HepG2 (cell line): ENCODE measurements at regions not wholly inside any gene's neighbourhood (a gene's known extent, or its start where the extent isn't known, plus 50 kb on each side); places are given as distances from the start of the nearest gene placed in this dataset.

Experiments used
- CCDC6 ChIP-seq: sonication (generic); formaldehyde crosslinking; IDR thresholded peaks from 2 replicates; pipeline ENCODE4 v1.8.1; 2022; ENCODE audit warnings: mild to moderate bottlenecking, missing genetic modification reagents, moderate library complexity
- CENPX ChIP-seq: sonication (generic); formaldehyde crosslinking; IDR thresholded peaks from 2 replicates; pipeline ENCODE4 v1.9.0; 2021; ENCODE audit warnings: mild to moderate bottlenecking, missing genetic modification reagents, moderate library complexity
- ELF4 ChIP-seq: sonication (generic); formaldehyde crosslinking; IDR thresholded peaks from 2 replicates; pipeline ENCODE4 v1.5.0; 2020; ENCODE audit warnings: missing genetic modification reagents, mild to moderate bottlenecking, moderate library complexity, borderline replicate concordance
- KDM4B ChIP-seq: sonication (generic); formaldehyde crosslinking; IDR thresholded peaks from 2 replicates; pipeline ENCODE4 v1.4.0; 2020; ENCODE audit warnings: missing genetic modification reagents
- PAX8 ChIP-seq: sonication (generic); formaldehyde crosslinking; IDR thresholded peaks from 2 replicates; pipeline ENCODE4 v1.8.0; 2022; ENCODE audit warnings: mild to moderate bottlenecking, missing genetic modification reagents, borderline replicate concordance
- PITX1 ChIP-seq: sonication (generic); formaldehyde crosslinking; IDR thresholded peaks from 2 replicates; pipeline ENCODE4 v1.5.1; 2020; ENCODE audit warnings: mild to moderate bottlenecking, missing genetic modification reagents
- SRSF9 ChIP-seq: fragments of 200-400 bp; formaldehyde crosslinking; IDR thresholded peaks from 2 replicates; pipeline ENCODE4 v1.6.1; 2018; ENCODE audit warnings: borderline replicate concordance, mild to moderate bottlenecking, low read depth, low read length; ENCODE audit not compliant: insufficient read depth, poor library complexity, severe bottlenecking
- TGIF2 ChIP-seq: IDR thresholded peaks from 2 replicates; pipeline ENCODE4 v1.6.1; 2016; ENCODE audit warnings: control low read depth, missing compliant biosample characterization
- ZFAT ChIP-seq: sonication (generic); formaldehyde crosslinking; conservative IDR thresholded peaks from 2 replicates; pipeline ENCODE4 v1.8.1; 2023; ENCODE audit warnings: missing genetic modification reagents, inconsistent platforms
- ZNF333 ChIP-seq: sonication (generic); formaldehyde crosslinking; IDR thresholded peaks from 2 replicates; pipeline ENCODE4 v1.4.0; 2020; ENCODE audit warnings: mild to moderate bottlenecking, missing genetic modification reagents, borderline replicate concordance
- ZNF34 ChIP-seq: sonication (generic); formaldehyde crosslinking; IDR thresholded peaks from 2 replicates; pipeline ENCODE4 v1.4.0; 2020; ENCODE audit warnings: mild to moderate bottlenecking, missing genetic modification reagents, borderline replicate concordance
- ZNF556 ChIP-seq: sonication (generic); formaldehyde crosslinking; IDR thresholded peaks from 2 replicates; pipeline ENCODE4 v1.4.0; 2020; ENCODE audit warnings: mild to moderate bottlenecking, missing genetic modification reagents, borderline replicate concordance
- ZNF772 ChIP-seq: sonication (generic); formaldehyde crosslinking; IDR thresholded peaks from 2 replicates; pipeline ENCODE4 v1.5.0; 2020; ENCODE audit warnings: mild to moderate bottlenecking, missing genetic modification reagents
- TF ChIP-seq, protein P1 (sequence below): sonication (generic); formaldehyde crosslinking; IDR thresholded peaks from 2 replicates; pipeline ENCODE4 v1.4.0; 2020; ENCODE audit warnings: low read depth, mild to moderate bottlenecking, missing genetic modification reagents
- TF ChIP-seq, protein P2 (sequence below), 2 experiments: fragments of 450-650 bp in 1 of 2; sonication (generic) in 1 of 2; formaldehyde crosslinking in 1 of 2; IDR thresholded peaks; 2 replicates each; pipeline versions ENCODE4 v1.6.1 to v1.8.0; 2016 to 2022; ENCODE audit warnings: antibody characterized with exemption in 1 of 2, mild to moderate bottlenecking in 1 of 2, missing genetic modification reagents in 1 of 2
- TF ChIP-seq, protein P3 (sequence below): sonication (generic); formaldehyde crosslinking; IDR thresholded peaks from 2 replicates; pipeline ENCODE4 v1.9.0; 2021; ENCODE audit warnings: missing genetic modification reagents, borderline replicate concordance
- TF ChIP-seq, protein P4 (sequence below): sonication (generic); formaldehyde crosslinking; IDR thresholded peaks from 2 replicates; pipeline ENCODE4 v1.5.0; 2020; ENCODE audit warnings: missing genetic modification reagents

DNA sequence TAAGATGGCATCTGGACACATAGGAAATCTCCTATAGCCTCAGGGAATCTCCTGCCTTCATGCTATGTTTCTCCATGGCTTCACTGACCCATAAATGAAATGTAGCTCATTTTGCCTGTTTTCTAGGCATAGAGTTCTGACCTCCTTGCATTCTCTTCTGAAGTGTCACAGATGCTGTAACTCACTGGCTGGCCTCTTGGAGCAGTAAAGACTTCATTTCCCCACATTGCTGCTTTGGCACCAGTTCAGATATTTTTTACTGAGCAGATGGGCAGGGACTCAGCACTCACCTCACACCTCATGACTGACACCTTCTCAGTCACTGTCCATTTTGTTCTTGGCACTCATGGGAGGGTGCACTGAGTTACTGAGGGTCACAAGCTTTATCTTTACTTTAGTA lies 286.7 kb upstream of the TGFBR2 start (continued):
- TF ChIP-seq CCDC6 = 0 out of 2 replicates have a peak, but pooled peaks have one; percentile 47
- no peak for TF ChIP-seq ZFAT
- TF ChIP-seq, protein P1, sequence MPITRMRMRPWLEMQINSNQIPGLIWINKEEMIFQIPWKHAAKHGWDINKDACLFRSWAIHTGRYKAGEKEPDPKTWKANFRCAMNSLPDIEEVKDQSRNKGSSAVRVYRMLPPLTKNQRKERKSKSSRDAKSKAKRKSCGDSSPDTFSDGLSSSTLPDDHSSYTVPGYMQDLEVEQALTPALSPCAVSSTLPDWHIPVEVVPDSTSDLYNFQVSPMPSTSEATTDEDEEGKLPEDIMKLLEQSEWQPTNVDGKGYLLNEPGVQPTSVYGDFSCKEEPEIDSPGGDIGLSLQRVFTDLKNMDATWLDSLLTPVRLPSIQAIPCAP (CRISPR knock-in tag) = no peak
- TF ChIP-seq, protein P2, sequence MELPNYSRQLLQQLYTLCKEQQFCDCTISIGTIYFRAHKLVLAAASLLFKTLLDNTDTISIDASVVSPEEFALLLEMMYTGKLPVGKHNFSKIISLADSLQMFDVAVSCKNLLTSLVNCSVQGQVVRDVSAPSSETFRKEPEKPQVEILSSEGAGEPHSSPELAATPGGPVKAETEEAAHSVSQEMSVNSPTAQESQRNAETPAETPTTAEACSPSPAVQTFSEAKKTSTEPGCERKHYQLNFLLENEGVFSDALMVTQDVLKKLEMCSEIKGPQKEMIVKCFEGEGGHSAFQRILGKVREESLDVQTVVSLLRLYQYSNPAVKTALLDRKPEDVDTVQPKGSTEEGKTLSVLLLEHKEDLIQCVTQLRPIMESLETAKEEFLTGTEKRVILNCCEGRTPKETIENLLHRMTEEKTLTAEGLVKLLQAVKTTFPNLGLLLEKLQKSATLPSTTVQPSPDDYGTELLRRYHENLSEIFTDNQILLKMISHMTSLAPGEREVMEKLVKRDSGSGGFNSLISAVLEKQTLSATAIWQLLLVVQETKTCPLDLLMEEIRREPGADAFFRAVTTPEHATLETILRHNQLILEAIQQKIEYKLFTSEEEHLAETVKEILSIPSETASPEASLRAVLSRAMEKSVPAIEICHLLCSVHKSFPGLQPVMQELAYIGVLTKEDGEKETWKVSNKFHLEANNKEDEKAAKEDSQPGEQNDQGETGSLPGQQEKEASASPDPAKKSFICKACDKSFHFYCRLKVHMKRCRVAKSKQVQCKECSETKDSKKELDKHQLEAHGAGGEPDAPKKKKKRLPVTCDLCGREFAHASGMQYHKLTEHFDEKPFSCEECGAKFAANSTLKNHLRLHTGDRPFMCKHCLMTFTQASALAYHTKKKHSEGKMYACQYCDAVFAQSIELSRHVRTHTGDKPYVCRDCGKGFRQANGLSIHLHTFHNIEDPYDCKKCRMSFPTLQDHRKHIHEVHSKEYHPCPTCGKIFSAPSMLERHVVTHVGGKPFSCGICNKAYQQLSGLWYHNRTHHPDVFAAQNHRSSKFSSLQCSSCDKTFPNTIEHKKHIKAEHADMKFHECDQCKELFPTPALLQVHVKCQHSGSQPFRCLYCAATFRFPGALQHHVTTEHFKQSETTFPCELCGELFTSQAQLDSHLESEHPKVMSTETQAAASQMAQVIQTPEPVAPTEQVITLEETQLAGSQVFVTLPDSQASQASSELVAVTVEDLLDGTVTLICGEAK (IDR thresholded peaks at IDR 0.05) = no peak
- TF ChIP-seq, protein P2 (CRISPR knock-in tag; IDR thresholded peaks at IDR 0.05) = no peak
- TF ChIP-seq ZNF556 (CRISPR knock-in tag) = no peak
- TF ChIP-seq PITX1 (CRISPR knock-in tag) = no peak
- TF ChIP-seq SRSF9 = no peak
- no peak for TF ChIP-seq ELF4 (CRISPR knock-in tag)
- no peak for TF ChIP-seq ZNF772
- no peak for TF ChIP-seq ZNF333 (CRISPR knock-in tag)
- TF ChIP-seq, protein P3, sequence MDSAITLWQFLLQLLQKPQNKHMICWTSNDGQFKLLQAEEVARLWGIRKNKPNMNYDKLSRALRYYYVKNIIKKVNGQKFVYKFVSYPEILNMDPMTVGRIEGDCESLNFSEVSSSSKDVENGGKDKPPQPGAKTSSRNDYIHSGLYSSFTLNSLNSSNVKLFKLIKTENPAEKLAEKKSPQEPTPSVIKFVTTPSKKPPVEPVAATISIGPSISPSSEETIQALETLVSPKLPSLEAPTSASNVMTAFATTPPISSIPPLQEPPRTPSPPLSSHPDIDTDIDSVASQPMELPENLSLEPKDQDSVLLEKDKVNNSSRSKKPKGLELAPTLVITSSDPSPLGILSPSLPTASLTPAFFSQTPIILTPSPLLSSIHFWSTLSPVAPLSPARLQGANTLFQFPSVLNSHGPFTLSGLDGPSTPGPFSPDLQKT (CRISPR knock-in tag) = no peak
- TF ChIP-seq ZNF34 (CRISPR knock-in tag) = no peak
- no peak for TF ChIP-seq TGIF2 (CRISPR knock-in tag)
- TF ChIP-seq, protein P4, sequence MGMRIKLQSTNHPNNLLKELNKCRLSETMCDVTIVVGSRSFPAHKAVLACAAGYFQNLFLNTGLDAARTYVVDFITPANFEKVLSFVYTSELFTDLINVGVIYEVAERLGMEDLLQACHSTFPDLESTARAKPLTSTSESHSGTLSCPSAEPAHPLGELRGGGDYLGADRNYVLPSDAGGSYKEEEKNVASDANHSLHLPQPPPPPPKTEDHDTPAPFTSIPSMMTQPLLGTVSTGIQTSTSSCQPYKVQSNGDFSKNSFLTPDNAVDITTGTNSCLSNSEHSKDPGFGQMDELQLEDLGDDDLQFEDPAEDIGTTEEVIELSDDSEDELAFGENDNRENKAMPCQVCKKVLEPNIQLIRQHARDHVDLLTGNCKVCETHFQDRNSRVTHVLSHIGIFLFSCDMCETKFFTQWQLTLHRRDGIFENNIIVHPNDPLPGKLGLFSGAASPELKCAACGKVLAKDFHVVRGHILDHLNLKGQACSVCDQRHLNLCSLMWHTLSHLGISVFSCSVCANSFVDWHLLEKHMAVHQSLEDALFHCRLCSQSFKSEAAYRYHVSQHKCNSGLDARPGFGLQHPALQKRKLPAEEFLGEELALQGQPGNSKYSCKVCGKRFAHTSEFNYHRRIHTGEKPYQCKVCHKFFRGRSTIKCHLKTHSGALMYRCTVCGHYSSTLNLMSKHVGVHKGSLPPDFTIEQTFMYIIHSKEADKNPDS (CRISPR knock-in tag) = no peak
- no peak for TF ChIP-seq PAX8 (CRISPR knock-in tag)
- TF ChIP-seq KDM4B (CRISPR knock-in tag) = 0 out of 2 replicates have a peak, but pooled peaks have one; percentile 44
- TF ChIP-seq CENPX (CRISPR knock-in tag) = no peak
